Activated naive CD8-positive, alpha-beta T cell treated with anti-CD3 and anti-CD28 coated beads, Interleukin-2, amount 10 ng/mL, durations not matched to agents 7 days and 5 days (primary cell): ENCODE measurements at regions not wholly inside any gene's neighbourhood (a gene's known extent, or its start where the extent isn't known, plus 50 kb on each side); places are given as distances from the start of the nearest gene placed in this dataset.

Source experiments
- ATAC-seq: fragments of 150-1000 bp; cut with Tn5 transposase; one replicate; pipeline ENCODE4 v1.10.0; 2021; ENCODE audit warnings: low read depth, moderate library complexity
- POLR2A ChIA-PET: fragments of 350-600 bp; sonication (Branson Sonifier 250); formaldehyde crosslinking; loops from one replicate; lab custom pipeline; 2021; ENCODE audit warnings: antibody characterized with exemption; lab: Charles Lee
- DNase-seq: peaks from one replicate; pipeline ENCODE4 v3.0.0; 2021
- H3K27ac Mint-ChIP-seq: one replicate; pipeline ENCODE4 v1.8.0; 2022; ENCODE audit warnings: mild to moderate bottlenecking, mixed read lengths
- H3K27me3 Mint-ChIP-seq: one replicate; pipeline ENCODE4 v1.8.0; 2022; ENCODE audit warnings: mild to moderate bottlenecking, moderate library complexity, mixed read lengths
- H3K36me3 Mint-ChIP-seq: one replicate; pipeline ENCODE4 v1.8.0; 2021; ENCODE audit warnings: mild to moderate bottlenecking, mixed read lengths
- H3K4me1 Mint-ChIP-seq: one replicate; pipeline ENCODE4 v1.8.0; 2021; ENCODE audit warnings: mixed read lengths
- H3K4me3 Mint-ChIP-seq: one replicate; pipeline ENCODE4 v1.8.0; 2022; ENCODE audit warnings: mild to moderate bottlenecking, moderate library complexity, mixed read lengths
- H3K9me3 Mint-ChIP-seq: one replicate; pipeline ENCODE4 v1.8.0; 2021; ENCODE audit warnings: mixed read lengths

- Mint-ChIP-seq H3K27me3 (no peaks in the 10 kb centered on the region), H3K27ac (no peak overlapping the region), H3K4me1 (no peaks in the 10 kb centered on the region), H3K36me3 (peaks cover 1% of the 10 kb centered on the region), H3K4me3 (no peak overlapping the region), H3K9me3 (no peaks in the 10 kb centered on the region)
- ATAC-seq (no peak), DNase-seq (no peak)
- POLR2A ChIA-PET = no interaction called here
These were observed 69.4 kb upstream of the CPO start for GRCh38 chr2:206869824-206870495.

GRCh38 chr2:206873423-206873822 is 65.9 kb upstream of the CPO start:
- Mint-ChIP-seq H3K27ac (no peak overlapping the region), H3K4me1 (no peaks in the 10 kb centered on the region), H3K4me3 (no peak overlapping the region), H3K27me3 (no peaks in the 10 kb centered on the region), H3K36me3 (no peaks in the 10 kb centered on the region), H3K9me3 (no peaks in the 10 kb centered on the region)
- POLR2A ChIA-PET = no interaction called here
- no peak for ATAC-seq
- no peak for DNase-seq

- H3K27ac Mint-ChIP-seq = no peak overlapping the region
- ATAC-seq = no peak
- no peaks in the 10 kb centered on the region for H3K36me3 Mint-ChIP-seq
- no peak for DNase-seq
- no peaks in the 10 kb centered on the region for H3K4me1 Mint-ChIP-seq
- H3K4me3 Mint-ChIP-seq = no peak overlapping the region
- POLR2A ChIA-PET = no interaction called here
- H3K9me3 Mint-ChIP-seq = no peaks in the 10 kb centered on the region
- H3K27me3 Mint-ChIP-seq = no peaks in the 10 kb centered on the region
These were observed 63.6 kb upstream of the CPO start for GRCh38 chr2:206875701-206876100.

- Mint-ChIP-seq H3K4me1 (no peaks in the 10 kb centered on the region), H3K27ac (no peak overlapping the region), H3K4me3 (no peak overlapping the region), H3K36me3 (no peaks in the 10 kb centered on the region), H3K27me3 (no peaks in the 10 kb centered on the region), H3K9me3 (no peaks in the 10 kb centered on the region)
- POLR2A ChIA-PET = no interaction called here
- no peak for ATAC-seq
- DNase-seq = no peak
These were observed 63.0 kb upstream of the CPO start for GRCh38 chr2:206876216-206876860.

GRCh38 chr2:206881708-206882410 is 57.5 kb upstream of the CPO start:
- POLR2A ChIA-PET = no interaction called here
- Mint-ChIP-seq H3K9me3 (no peaks in the 10 kb centered on the region), H3K4me1 (no peaks in the 10 kb centered on the region), H3K27ac (no peak overlapping the region), H3K27me3 (no peaks in the 10 kb centered on the region), H3K36me3 (no peaks in the 10 kb centered on the region), H3K4me3 (no peak overlapping the region)
- DNase-seq = no peak
- no peak for ATAC-seq

- Mint-ChIP-seq H3K27ac (no peak overlapping the region), H3K4me3 (no peak overlapping the region), H3K27me3 (no peaks in the 10 kb centered on the region), H3K9me3 (no peaks in the 10 kb centered on the region), H3K4me1 (no peaks in the 10 kb centered on the region), H3K36me3 (no peaks in the 10 kb centered on the region)
- POLR2A ChIA-PET = no interaction called here
- ATAC-seq (no peak), DNase-seq (no peak)
These were observed 52.6 kb upstream of the CPO start for GRCh38 chr2:206886696-206887095.

GRCh38 chr2:206887745-206888144 is 51.6 kb upstream of the CPO start:
- DNase-seq (no peak), ATAC-seq (no peak)
- Mint-ChIP-seq H3K36me3 (no peaks in the 10 kb centered on the region), H3K4me1 (no peaks in the 10 kb centered on the region), H3K27me3 (no peaks in the 10 kb centered on the region), H3K9me3 (no peaks in the 10 kb centered on the region), H3K27ac (no peak overlapping the region), H3K4me3 (no peak overlapping the region)
- POLR2A ChIA-PET = no interaction called here
